ENCODE measurements at regions not wholly inside any gene's neighbourhood (a gene's known extent, or its start where the extent isn't known, plus 50 kb on each side); places are given as distances from the start of the nearest gene placed in this dataset.
A peak's percentile ranks its signal among the peaks of the same experiment; 100 is the strongest.

DNA sequence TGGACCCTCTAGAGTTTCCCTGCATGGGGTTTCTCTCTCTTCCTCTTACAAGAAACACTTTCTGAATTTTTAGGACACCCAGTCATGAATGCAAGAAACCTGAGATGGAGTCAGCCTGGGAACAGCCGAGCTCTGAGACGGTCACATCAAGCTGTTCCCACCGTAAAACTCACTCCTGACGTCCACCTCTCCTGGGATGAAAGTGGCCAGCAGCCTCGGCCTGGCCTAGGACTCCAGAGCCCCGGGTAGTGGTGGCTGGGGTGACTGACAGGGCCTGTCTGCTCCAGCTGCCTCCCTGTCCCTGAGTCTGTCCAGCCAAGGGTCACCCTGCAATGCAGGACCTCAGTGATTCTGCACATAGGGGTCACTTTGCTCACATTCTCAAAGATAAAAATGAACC lies 217.8 kb downstream of the SHOX start:
- DNase-seq (ENCODE audit: low spot score) (no peak), ATAC-seq (no peak)
- H3F3A ChIP-seq (replicated peaks; ENCODE audit: low read depth): no peaks in the 10 kb centered on the region; the same call in 1 of the 2 replicates
- peaks cover 68% of the 10 kb centered on the region for H3K9me3 Mint-ChIP-seq
- no peak overlapping the region for H3K27ac Mint-ChIP-seq
- no peaks in the 10 kb centered on the region for H3K79me2 ChIP-seq (replicated peaks; ENCODE audit: insufficient read depth)
- H3K4me1 ChIP-seq (ENCODE audit: insufficient read depth): peaks cover 21% of the 10 kb centered on the region
- H3K27ac ChIP-seq (ENCODE audit: low read depth): peak overlapping the region; percentile 52
- H3K27me3 ChIP-seq (ENCODE audit: insufficient read depth): no peaks in the 10 kb centered on the region
- H4K20me1 ChIP-seq (replicated peaks; ENCODE audit: insufficient read depth): no peaks in the 10 kb centered on the region
- H3K36me3 ChIP-seq (ENCODE audit: insufficient read depth): no peaks in the 10 kb centered on the region
- no peak overlapping the region for H3K4me2 ChIP-seq
- no peaks in the 10 kb centered on the region for H3K9me2 ChIP-seq (ENCODE audit: insufficient read depth)
- TF ChIP-seq JUNB (IDR thresholded peaks at IDR 0.05; ENCODE audit: unreplicated experiment) (no peak), STAT1 (IDR thresholded peaks at IDR 0.05; ENCODE audit: unreplicated experiment) (no peak), POLR2AphosphoS5 (IDR thresholded peaks at IDR 0.05; ENCODE audit: low read depth) (no peak), EZH2 (IDR thresholded peaks at IDR 0.05; ENCODE audit: low read depth, unreplicated experiment) (no peak), ZNF114 (CRISPR knock-in tag; IDR thresholded peaks at IDR 0.05) (no peak), EZH2phosphoT487 (IDR thresholded peaks at IDR 0.05; ENCODE audit: unreplicated experiment) (no peak), ZNF331 (CRISPR knock-in tag; IDR thresholded peaks at IDR 0.05; ENCODE audit: low read depth) (no peak), CREB1 (CRISPR knock-in tag; IDR thresholded peaks at IDR 0.05; ENCODE audit: low read depth) (no peak), NANOG (IDR thresholded peaks at IDR 0.05; ENCODE audit: borderline replicate concordance) (no peak)
- TF ChIP-seq, protein P1, sequence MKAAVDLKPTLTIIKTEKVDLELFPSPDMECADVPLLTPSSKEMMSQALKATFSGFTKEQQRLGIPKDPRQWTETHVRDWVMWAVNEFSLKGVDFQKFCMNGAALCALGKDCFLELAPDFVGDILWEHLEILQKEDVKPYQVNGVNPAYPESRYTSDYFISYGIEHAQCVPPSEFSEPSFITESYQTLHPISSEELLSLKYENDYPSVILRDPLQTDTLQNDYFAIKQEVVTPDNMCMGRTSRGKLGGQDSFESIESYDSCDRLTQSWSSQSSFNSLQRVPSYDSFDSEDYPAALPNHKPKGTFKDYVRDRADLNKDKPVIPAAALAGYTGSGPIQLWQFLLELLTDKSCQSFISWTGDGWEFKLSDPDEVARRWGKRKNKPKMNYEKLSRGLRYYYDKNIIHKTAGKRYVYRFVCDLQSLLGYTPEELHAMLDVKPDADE (IDR thresholded peaks at IDR 0.05): no peak
- TF ChIP-seq, protein P2, sequence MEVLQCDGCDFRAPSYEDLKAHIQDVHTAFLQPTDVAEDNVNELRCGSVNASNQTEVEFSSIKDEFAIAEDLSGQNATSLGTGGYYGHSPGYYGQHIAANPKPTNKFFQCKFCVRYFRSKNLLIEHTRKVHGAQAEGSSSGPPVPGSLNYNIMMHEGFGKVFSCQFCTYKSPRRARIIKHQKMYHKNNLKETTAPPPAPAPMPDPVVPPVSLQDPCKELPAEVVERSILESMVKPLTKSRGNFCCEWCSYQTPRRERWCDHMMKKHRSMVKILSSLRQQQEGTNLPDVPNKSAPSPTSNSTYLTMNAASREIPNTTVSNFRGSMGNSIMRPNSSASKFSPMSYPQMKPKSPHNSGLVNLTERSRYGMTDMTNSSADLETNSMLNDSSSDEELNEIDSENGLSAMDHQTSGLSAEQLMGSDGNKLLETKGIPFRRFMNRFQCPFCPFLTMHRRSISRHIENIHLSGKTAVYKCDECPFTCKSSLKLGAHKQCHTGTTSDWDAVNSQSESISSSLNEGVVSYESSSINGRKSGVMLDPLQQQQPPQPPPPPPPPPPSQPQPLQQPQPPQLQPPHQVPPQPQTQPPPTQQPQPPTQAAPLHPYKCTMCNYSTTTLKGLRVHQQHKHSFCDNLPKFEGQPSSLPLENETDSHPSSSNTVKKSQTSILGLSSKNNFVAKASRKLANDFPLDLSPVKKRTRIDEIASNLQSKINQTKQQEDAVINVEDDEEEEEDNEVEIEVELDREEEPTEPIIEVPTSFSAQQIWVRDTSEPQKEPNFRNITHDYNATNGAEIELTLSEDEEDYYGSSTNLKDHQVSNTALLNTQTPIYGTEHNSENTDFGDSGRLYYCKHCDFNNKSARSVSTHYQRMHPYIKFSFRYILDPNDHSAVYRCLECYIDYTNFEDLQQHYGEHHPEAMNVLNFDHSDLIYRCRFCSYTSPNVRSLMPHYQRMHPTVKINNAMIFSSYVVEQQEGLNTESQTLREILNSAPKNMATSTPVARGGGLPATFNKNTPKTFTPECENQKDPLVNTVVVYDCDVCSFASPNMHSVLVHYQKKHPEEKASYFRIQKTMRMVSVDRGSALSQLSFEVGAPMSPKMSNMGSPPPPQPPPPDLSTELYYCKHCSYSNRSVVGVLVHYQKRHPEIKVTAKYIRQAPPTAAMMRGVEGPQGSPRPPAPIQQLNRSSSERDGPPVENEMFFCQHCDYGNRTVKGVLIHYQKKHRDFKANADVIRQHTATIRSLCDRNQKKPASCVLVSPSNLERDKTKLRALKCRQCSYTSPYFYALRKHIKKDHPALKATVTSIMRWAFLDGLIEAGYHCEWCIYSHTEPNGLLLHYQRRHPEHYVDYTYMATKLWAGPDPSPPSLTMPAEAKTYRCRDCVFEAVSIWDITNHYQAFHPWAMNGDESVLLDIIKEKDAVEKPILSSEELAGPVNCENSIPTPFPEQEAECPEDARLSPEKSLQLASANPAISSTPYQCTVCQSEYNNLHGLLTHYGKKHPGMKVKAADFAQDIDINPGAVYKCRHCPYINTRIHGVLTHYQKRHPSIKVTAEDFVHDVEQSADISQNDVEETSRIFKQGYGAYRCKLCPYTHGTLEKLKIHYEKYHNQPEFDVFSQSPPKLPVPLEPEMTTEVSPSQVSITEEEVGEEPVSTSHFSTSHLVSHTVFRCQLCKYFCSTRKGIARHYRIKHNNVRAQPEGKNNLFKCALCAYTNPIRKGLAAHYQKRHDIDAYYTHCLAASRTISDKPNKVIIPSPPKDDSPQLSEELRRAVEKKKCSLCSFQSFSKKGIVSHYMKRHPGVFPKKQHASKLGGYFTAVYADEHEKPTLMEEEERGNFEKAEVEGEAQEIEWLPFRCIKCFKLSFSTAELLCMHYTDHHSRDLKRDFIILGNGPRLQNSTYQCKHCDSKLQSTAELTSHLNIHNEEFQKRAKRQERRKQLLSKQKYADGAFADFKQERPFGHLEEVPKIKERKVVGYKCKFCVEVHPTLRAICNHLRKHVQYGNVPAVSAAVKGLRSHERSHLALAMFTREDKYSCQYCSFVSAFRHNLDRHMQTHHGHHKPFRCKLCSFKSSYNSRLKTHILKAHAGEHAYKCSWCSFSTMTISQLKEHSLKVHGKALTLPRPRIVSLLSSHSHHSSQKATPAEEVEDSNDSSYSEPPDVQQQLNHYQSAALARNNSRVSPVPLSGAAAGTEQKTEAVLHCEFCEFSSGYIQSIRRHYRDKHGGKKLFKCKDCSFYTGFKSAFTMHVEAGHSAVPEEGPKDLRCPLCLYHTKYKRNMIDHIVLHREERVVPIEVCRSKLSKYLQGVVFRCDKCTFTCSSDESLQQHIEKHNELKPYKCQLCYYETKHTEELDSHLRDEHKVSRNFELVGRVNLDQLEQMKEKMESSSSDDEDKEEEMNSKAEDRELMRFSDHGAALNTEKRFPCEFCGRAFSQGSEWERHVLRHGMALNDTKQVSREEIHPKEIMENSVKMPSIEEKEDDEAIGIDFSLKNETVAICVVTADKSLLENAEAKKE (CRISPR knock-in tag; IDR thresholded peaks at IDR 0.05): no peak
- TF ChIP-seq, protein P3, sequence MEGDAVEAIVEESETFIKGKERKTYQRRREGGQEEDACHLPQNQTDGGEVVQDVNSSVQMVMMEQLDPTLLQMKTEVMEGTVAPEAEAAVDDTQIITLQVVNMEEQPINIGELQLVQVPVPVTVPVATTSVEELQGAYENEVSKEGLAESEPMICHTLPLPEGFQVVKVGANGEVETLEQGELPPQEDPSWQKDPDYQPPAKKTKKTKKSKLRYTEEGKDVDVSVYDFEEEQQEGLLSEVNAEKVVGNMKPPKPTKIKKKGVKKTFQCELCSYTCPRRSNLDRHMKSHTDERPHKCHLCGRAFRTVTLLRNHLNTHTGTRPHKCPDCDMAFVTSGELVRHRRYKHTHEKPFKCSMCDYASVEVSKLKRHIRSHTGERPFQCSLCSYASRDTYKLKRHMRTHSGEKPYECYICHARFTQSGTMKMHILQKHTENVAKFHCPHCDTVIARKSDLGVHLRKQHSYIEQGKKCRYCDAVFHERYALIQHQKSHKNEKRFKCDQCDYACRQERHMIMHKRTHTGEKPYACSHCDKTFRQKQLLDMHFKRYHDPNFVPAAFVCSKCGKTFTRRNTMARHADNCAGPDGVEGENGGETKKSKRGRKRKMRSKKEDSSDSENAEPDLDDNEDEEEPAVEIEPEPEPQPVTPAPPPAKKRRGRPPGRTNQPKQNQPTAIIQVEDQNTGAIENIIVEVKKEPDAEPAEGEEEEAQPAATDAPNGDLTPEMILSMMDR (conservative IDR thresholded peaks at IDR 0.05; ENCODE audit: low read depth in 2 of 2): no peak
- TF ChIP-seq, protein P4, sequence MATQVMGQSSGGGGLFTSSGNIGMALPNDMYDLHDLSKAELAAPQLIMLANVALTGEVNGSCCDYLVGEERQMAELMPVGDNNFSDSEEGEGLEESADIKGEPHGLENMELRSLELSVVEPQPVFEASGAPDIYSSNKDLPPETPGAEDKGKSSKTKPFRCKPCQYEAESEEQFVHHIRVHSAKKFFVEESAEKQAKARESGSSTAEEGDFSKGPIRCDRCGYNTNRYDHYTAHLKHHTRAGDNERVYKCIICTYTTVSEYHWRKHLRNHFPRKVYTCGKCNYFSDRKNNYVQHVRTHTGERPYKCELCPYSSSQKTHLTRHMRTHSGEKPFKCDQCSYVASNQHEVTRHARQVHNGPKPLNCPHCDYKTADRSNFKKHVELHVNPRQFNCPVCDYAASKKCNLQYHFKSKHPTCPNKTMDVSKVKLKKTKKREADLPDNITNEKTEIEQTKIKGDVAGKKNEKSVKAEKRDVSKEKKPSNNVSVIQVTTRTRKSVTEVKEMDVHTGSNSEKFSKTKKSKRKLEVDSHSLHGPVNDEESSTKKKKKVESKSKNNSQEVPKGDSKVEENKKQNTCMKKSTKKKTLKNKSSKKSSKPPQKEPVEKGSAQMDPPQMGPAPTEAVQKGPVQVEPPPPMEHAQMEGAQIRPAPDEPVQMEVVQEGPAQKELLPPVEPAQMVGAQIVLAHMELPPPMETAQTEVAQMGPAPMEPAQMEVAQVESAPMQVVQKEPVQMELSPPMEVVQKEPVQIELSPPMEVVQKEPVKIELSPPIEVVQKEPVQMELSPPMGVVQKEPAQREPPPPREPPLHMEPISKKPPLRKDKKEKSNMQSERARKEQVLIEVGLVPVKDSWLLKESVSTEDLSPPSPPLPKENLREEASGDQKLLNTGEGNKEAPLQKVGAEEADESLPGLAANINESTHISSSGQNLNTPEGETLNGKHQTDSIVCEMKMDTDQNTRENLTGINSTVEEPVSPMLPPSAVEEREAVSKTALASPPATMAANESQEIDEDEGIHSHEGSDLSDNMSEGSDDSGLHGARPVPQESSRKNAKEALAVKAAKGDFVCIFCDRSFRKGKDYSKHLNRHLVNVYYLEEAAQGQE (IDR thresholded peaks at IDR 0.05; ENCODE audit: unreplicated experiment): no peak
- H3K36me3 Mint-ChIP-seq (ENCODE audit: low read depth): peaks cover 29% of the 10 kb centered on the region; the same call in 2 of the 3 replicates
- peak overlapping the region; percentile 81; the same call in 1 of the 2 replicates for H2AFZ ChIP-seq
- no peak overlapping the region for H3K4me3 Mint-ChIP-seq
- H3K4me1 Mint-ChIP-seq: 0 out of 3 replicates have a peak, but pooled peaks cover 3% of the 10 kb centered on the region
- no peak overlapping the region for H3K4me3 ChIP-seq
- peaks cover 2% of the 10 kb centered on the region for H3K27me3 Mint-ChIP-seq (ENCODE audit: insufficient read depth, low read depth, poor library complexity)

All from GM23338 (cell line).